ENCODE measurements at regions not wholly inside any gene's neighbourhood (a gene's known extent, or its start where the extent isn't known, plus 50 kb on each side); places are given as distances from the start of the nearest gene placed in this dataset.

DNA sequence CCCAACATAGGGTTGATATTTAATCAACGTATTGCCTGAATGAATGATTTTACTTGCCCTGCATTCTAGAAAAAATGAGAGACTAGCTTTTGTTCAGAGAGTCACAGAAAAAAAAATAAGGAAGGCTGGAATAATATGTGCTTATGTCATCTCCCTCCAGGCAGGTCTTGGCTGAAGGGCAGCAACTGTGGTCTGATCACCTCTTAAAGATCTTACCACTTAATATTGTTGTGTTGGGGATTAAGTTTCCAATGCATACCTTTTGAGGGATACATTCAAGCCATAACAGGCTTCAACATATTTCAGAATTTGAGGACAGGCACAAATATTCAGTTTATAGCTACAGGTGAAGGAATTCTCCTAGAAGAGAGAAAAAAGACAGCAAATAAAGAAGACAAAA, 157.3 kb upstream of the S1PR3 start:
- no peaks in the 10 kb centered on the region for H3K27me3 ChIP-seq (replicated peaks; ENCODE audit: control insufficient read depth, insufficient read depth, low read length)
- ChIA-PET CTCF (no interaction called here), POLR2A (no interaction called here)
- TF ChIP-seq, protein P1, sequence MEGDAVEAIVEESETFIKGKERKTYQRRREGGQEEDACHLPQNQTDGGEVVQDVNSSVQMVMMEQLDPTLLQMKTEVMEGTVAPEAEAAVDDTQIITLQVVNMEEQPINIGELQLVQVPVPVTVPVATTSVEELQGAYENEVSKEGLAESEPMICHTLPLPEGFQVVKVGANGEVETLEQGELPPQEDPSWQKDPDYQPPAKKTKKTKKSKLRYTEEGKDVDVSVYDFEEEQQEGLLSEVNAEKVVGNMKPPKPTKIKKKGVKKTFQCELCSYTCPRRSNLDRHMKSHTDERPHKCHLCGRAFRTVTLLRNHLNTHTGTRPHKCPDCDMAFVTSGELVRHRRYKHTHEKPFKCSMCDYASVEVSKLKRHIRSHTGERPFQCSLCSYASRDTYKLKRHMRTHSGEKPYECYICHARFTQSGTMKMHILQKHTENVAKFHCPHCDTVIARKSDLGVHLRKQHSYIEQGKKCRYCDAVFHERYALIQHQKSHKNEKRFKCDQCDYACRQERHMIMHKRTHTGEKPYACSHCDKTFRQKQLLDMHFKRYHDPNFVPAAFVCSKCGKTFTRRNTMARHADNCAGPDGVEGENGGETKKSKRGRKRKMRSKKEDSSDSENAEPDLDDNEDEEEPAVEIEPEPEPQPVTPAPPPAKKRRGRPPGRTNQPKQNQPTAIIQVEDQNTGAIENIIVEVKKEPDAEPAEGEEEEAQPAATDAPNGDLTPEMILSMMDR (IDR thresholded peaks at IDR 0.05; ENCODE audit: insufficient read depth in 1 of 2, low read depth in 1 of 2, low read length in 1 of 2, severe bottlenecking in 1 of 2, unreplicated experiment in 1 of 2) = no peak
- no peaks in the 10 kb centered on the region for H3K36me3 ChIP-seq (ENCODE audit: control insufficient read depth, insufficient read depth, low read length)
- no peaks in the 10 kb centered on the region for H3K36me3 Mint-ChIP-seq (ENCODE audit: insufficient read depth, unreplicated experiment)
- DNase-seq = no peak
- H3K4me3 Mint-ChIP-seq (ENCODE audit: unreplicated experiment) = no peak overlapping the region
- no peaks in the 10 kb centered on the region for H3K9me3 Mint-ChIP-seq (ENCODE audit: unreplicated experiment)
- H3K4me1 Mint-ChIP-seq (ENCODE audit: low read depth, unreplicated experiment) = no peaks in the 10 kb centered on the region
- intact Hi-C loops (cut with micrococcal nuclease; ENCODE audit: unreplicated experiment) = no loop called here
- H3K27ac Mint-ChIP-seq (ENCODE audit: unreplicated experiment) = no peak overlapping the region
- H3K4me1 ChIP-seq = no peaks in the 10 kb centered on the region
- no peaks in the 10 kb centered on the region for H3K9me3 ChIP-seq
- H3K27me3 Mint-ChIP-seq (ENCODE audit: insufficient read depth, unreplicated experiment) = peaks cover 2% of the 10 kb centered on the region
- H3K4me3 ChIP-seq (ENCODE audit: low read depth, low read length) = no peak overlapping the region
- no TSS peak for BruUV-seq (replicated peaks)

DNA sequence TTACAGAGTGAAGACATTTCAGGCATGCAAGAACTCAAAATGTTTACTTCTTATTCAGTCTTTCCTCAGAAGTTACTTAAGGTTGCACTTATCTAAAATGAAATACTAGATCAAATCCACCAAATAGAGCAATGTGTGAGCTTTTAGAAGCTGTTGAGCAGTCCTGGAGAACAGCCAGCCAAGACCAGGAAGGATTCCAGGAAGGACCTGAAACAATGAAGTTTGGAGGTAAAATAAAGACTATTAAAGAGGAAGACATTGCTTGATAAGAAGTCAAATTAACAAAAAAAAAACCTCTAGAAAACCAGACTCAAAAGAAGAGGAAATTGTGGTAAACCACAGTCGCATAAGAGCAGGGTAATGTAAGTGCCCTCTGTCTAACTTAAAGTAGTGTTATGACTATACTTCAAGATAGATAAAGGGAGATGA, 156.2 kb upstream of the S1PR3 start:
- no peak overlapping the region for H3K27ac Mint-ChIP-seq (ENCODE audit: unreplicated experiment)
- TF ChIP-seq, protein P1 (IDR thresholded peaks at IDR 0.05; ENCODE audit: insufficient read depth in 1 of 2, low read depth in 1 of 2, low read length in 1 of 2, severe bottlenecking in 1 of 2, unreplicated experiment in 1 of 2) = no peak
- Histone ChIP-seq H3K4me3 (ENCODE audit: low read depth, low read length) (no peak overlapping the region), H3K4me1 (no peaks in the 10 kb centered on the region), H3K27me3 (replicated peaks; ENCODE audit: control insufficient read depth, insufficient read depth, low read length) (no peaks in the 10 kb centered on the region), H3K36me3 (ENCODE audit: control insufficient read depth, insufficient read depth, low read length) (no peaks in the 10 kb centered on the region), H3K9me3 (no peaks in the 10 kb centered on the region)
- no peak overlapping the region for H3K4me3 Mint-ChIP-seq (ENCODE audit: unreplicated experiment)
- intact Hi-C loops (cut with micrococcal nuclease; ENCODE audit: unreplicated experiment) = no loop called here
- POLR2A ChIA-PET = no interaction called here
- CTCF ChIA-PET = no interaction called here
- DNase-seq = no peak
- no peaks in the 10 kb centered on the region for H3K36me3 Mint-ChIP-seq (ENCODE audit: insufficient read depth, unreplicated experiment)
- no peaks in the 10 kb centered on the region for H3K9me3 Mint-ChIP-seq (ENCODE audit: unreplicated experiment)
- H3K27me3 Mint-ChIP-seq (ENCODE audit: insufficient read depth, unreplicated experiment) = peaks cover 2% of the 10 kb centered on the region
- BruUV-seq (replicated peaks) = no TSS peak
- no peaks in the 10 kb centered on the region for H3K4me1 Mint-ChIP-seq (ENCODE audit: low read depth, unreplicated experiment)

DNA sequence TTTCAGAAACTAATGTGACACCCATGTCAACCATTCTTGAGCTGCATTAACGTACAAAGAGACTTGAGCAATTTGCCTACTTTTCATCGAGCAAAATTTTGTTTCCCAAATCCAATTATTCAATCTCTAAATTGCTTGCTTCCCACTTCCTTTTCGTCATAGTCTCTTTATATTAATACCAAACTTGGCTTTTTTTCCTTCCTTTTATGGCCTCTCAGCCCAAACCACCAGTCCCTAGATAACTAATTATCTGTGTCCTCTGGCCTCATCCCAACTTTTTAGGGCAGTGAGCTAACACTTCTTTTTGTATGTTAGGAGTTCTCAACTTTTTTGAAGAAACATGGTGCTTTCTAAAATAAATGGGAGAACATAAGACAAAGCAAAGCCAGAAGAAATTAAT, 155.5 kb upstream of the S1PR3 start:
- BruUV-seq (replicated peaks) = no TSS peak
- no peaks in the 10 kb centered on the region for H3K36me3 ChIP-seq (ENCODE audit: control insufficient read depth, insufficient read depth, low read length)
- ChIA-PET POLR2A (no interaction called here), CTCF (no interaction called here)
- Mint-ChIP-seq H3K27ac (ENCODE audit: unreplicated experiment) (no peak overlapping the region), H3K36me3 (ENCODE audit: insufficient read depth, unreplicated experiment) (no peaks in the 10 kb centered on the region), H3K9me3 (ENCODE audit: unreplicated experiment) (no peaks in the 10 kb centered on the region), H3K4me3 (ENCODE audit: unreplicated experiment) (no peak overlapping the region), H3K4me1 (ENCODE audit: low read depth, unreplicated experiment) (no peaks in the 10 kb centered on the region), H3K27me3 (ENCODE audit: insufficient read depth, unreplicated experiment) (peaks cover 2% of the 10 kb centered on the region)
- TF ChIP-seq, protein P1 (IDR thresholded peaks at IDR 0.05; ENCODE audit: insufficient read depth in 1 of 2, low read depth in 1 of 2, low read length in 1 of 2, severe bottlenecking in 1 of 2, unreplicated experiment in 1 of 2) = no peak
- H3K9me3 ChIP-seq = no peaks in the 10 kb centered on the region
- no peak for DNase-seq
- no peaks in the 10 kb centered on the region for H3K27me3 ChIP-seq (replicated peaks; ENCODE audit: control insufficient read depth, insufficient read depth, low read length)
- no peak overlapping the region for H3K4me3 ChIP-seq (ENCODE audit: low read depth, low read length)
- intact Hi-C loops (cut with micrococcal nuclease; ENCODE audit: unreplicated experiment) = no loop called here
- no peaks in the 10 kb centered on the region for H3K4me1 ChIP-seq

Data from Caco-2 (cell line).